Aorta (tissue), 5 donors: ENCODE measurements at regions not wholly inside any gene's neighbourhood (a gene's known extent, or its start where the extent isn't known, plus 50 kb on each side); places are given as distances from the start of the nearest gene placed in this dataset.

Experiments
- ATAC-seq: fragments of 200-7000 bp; cut with Tn5 transposase; one replicate; pipeline ENCODE4 v1.9.1; 2022; ENCODE audit warnings: moderate library complexity; ENCODE audit not compliant: low FRiP score
- DNase-seq, 2 donors: peaks; one replicate each; pipeline ENCODE4 v3.0.0-alpha.2; 2020
- H3K27ac ChIP-seq, 2 donors: one replicate each; pipeline ENCODE4 v1.5.1; 2013; ENCODE audit warnings: low read length in 2 of 2, mild to moderate bottlenecking in 2 of 2, moderate library complexity in 2 of 2, control low read depth in 1 of 2, inconsistent platforms in 1 of 2, low read depth in 1 of 2
- H3K27me3 ChIP-seq, 2 donors: one replicate each; pipeline ENCODE4 v1.6.1; 2013; ENCODE audit warnings: control low read depth in 1 of 2, low read length in 1 of 2, mild to moderate bottlenecking in 1 of 2, moderate library complexity in 1 of 2; ENCODE audit not compliant: insufficient read depth in 2 of 2, control insufficient read depth in 1 of 2
- H3K36me3 ChIP-seq, 2 donors: one replicate each; pipeline ENCODE4 v1.6.1; 2013; ENCODE audit warnings: control low read depth in 1 of 2, low read length in 1 of 2, mild to moderate bottlenecking in 1 of 2; ENCODE audit not compliant: insufficient read depth in 2 of 2, control insufficient read depth in 1 of 2
- H3K4me1 ChIP-seq, 2 donors: one replicate each; pipeline ENCODE4 v1.6.1; 2013; ENCODE audit warnings: low read length in 2 of 2, control low read depth in 1 of 2, mild to moderate bottlenecking in 1 of 2, moderate library complexity in 1 of 2; ENCODE audit not compliant: insufficient read depth in 2 of 2, control insufficient read depth in 1 of 2
- H3K4me3 ChIP-seq, 2 donors: one replicate each; pipeline ENCODE4 v1.5.1; 2013; ENCODE audit warnings: low read length in 2 of 2, control low read depth in 1 of 2, mild to moderate bottlenecking in 1 of 2
- H3K9me3 ChIP-seq: one replicate; pipeline ENCODE4 v1.6.1; 2013; ENCODE audit warnings: mild to moderate bottlenecking, low read length; ENCODE audit not compliant: control insufficient read depth
- WGBS, 2 donors: extraction: QIAGEN DNeasy Blood & Tissue Kit; methylation state at CpG; one replicate each; pipeline ENCODE4 v1.1.7; 2013; 5-methylcytosine and 5-hydroxymethylcytosine counted together
- intact Hi-C, 2 donors: fragments of 100-400 bp; cut with DNase I; formaldehyde crosslinking; loops; one replicate each; pipeline versions ENCODE4 v1.14.2 to v1.15.0; 2022
- donor health status: healthy with polysubstance abuse.
- donor health status: Bipolar disorder and iron deficiency.
- donor health status: DM: no; HTN: no; CAD: no.
- donor health status: DM: no; HTN: no; CAD: no.
- donor health status: DM: yes; HTN: yes; CAD: no.

- H3K4me3 ChIP-seq = no peak overlapping the region
- no peaks in the 10 kb centered on the region for H3K4me1 ChIP-seq
- WGBS, 2 donors = 94 to 95% methylated on average over 3 of the region's 3 CpGs
- ATAC-seq (no peak), DNase-seq (no peak)
- H3K27ac ChIP-seq = no peak overlapping the region
- H3K36me3 ChIP-seq = no peaks in the 10 kb centered on the region
- intact Hi-C loops = no loop called here
- no peaks in the 10 kb centered on the region for H3K27me3 ChIP-seq
- H3K9me3 ChIP-seq = no peaks in the 10 kb centered on the region
Measured at GRCh38 chr6:21450628-21451027, 142.9 kb upstream of the SOX4 start.

- Histone ChIP-seq H3K9me3 (no peaks in the 10 kb centered on the region), H3K4me1 (no peaks in the 10 kb centered on the region), H3K27me3 (no peaks in the 10 kb centered on the region), H3K4me3 (no peak overlapping the region), H3K27ac (no peak overlapping the region), H3K36me3 (no peaks in the 10 kb centered on the region)
- intact Hi-C loops = no loop called here
- WGBS, 2 donors = 26 to 35% methylated on average over 3 of the region's 3 CpGs
- DNase-seq (no peak), ATAC-seq (no peak)
Measured at GRCh38 chr6:21451546-21452013, 142.0 kb upstream of the SOX4 start.

- intact Hi-C loops = no loop called here
- H3K4me1 ChIP-seq = no peaks in the 10 kb centered on the region
- 84 to 90% methylated on average over 2 of the region's 2 CpGs for WGBS, 2 donors
- no peak overlapping the region for H3K4me3 ChIP-seq
- no peaks in the 10 kb centered on the region for H3K36me3 ChIP-seq
- no peaks in the 10 kb centered on the region for H3K27me3 ChIP-seq
- ATAC-seq (no peak), DNase-seq (no peak)
- H3K9me3 ChIP-seq = no peaks in the 10 kb centered on the region
- no peak overlapping the region for H3K27ac ChIP-seq
Measured at GRCh38 chr6:21454262-21454661, 139.3 kb upstream of the SOX4 start.

- no peak for DNase-seq
- intact Hi-C loops = no loop called here
- no peak for ATAC-seq
Measured at GRCh38 chr6:21455071-21455470, 138.5 kb upstream of the SOX4 start.

GRCh38 chr6:21457647-21458046 lies 135.9 kb upstream of the SOX4 start:
- ATAC-seq = no peak
- Histone ChIP-seq H3K27me3 (no peaks in the 10 kb centered on the region), H3K27ac (no peak overlapping the region), H3K4me1 (no peaks in the 10 kb centered on the region), H3K4me3 (no peak overlapping the region), H3K36me3 (no peaks in the 10 kb centered on the region), H3K9me3 (no peaks in the 10 kb centered on the region)
- intact Hi-C loops = no loop called here
- no peak for DNase-seq
- WGBS, 2 donors = 94 to 95% methylated on average over 10 of the region's 10 CpGs

More at GRCh38 chr6:21455071-21455470, 138.5 kb upstream of the SOX4 start:
- no peak overlapping the region for H3K27ac ChIP-seq
- no peaks in the 10 kb centered on the region for H3K4me1 ChIP-seq
- no peaks in the 10 kb centered on the region for H3K9me3 ChIP-seq
- H3K4me3 ChIP-seq = no peak overlapping the region
- H3K27me3 ChIP-seq = no peaks in the 10 kb centered on the region
- 57 to 64% methylated on average over 6 of the region's 6 CpGs for WGBS, 2 donors
- H3K36me3 ChIP-seq = no peaks in the 10 kb centered on the region

- intact Hi-C loops = loop anchor here in 1 of 2 donors (5.0 kb wide), 1 partner anchor 142 kb away; no protein-coding TSS in a partner anchor
- H3K27ac ChIP-seq = no peak overlapping the region
- 81% methylated on average over 4 of the region's 4 CpGs for WGBS, 2 donors
- no peak overlapping the region for H3K4me3 ChIP-seq
- no peaks in the 10 kb centered on the region for H3K27me3 ChIP-seq
- H3K9me3 ChIP-seq = no peaks in the 10 kb centered on the region
- H3K36me3 ChIP-seq = no peaks in the 10 kb centered on the region
- DNase-seq (no peak), ATAC-seq (no peak)
- H3K4me1 ChIP-seq = no peaks in the 10 kb centered on the region
Measured at GRCh38 chr6:21459641-21460040, 133.9 kb upstream of the SOX4 start.

- Histone ChIP-seq H3K36me3 (no peaks in the 10 kb centered on the region), H3K9me3 (no peaks in the 10 kb centered on the region), H3K27ac (no peak overlapping the region), H3K4me3 (no peak overlapping the region), H3K4me1 (no peaks in the 10 kb centered on the region), H3K27me3 (no peaks in the 10 kb centered on the region)
- intact Hi-C loops = loop anchor here in 1 of 2 donors (5.0 kb wide), 1 partner anchor 145 kb away; no protein-coding TSS in a partner anchor
- DNase-seq = no peak
- ATAC-seq = no peak
Measured at GRCh38 chr6:21461844-21462518, 131.6 kb upstream of the SOX4 start.

GRCh38 chr6:21462519-21462852 lies 131.1 kb upstream of the SOX4 start:
- ATAC-seq = no peak
- 95 to 96% methylated on average over 2 of the region's 2 CpGs for WGBS, 2 donors

GRCh38 chr6:21467091-21467490 lies 126.5 kb upstream of the SOX4 start:
- intact Hi-C loops = no loop called here
- 97% methylated on average over 8 of the region's 8 CpGs for WGBS, 2 donors

More at GRCh38 chr6:21462519-21462852, 131.1 kb upstream of the SOX4 start:
- no peak overlapping the region for H3K27ac ChIP-seq
- H3K36me3 ChIP-seq = no peaks in the 10 kb centered on the region
- no peak for DNase-seq
- H3K4me1 ChIP-seq = no peaks in the 10 kb centered on the region
- H3K9me3 ChIP-seq = no peaks in the 10 kb centered on the region
- intact Hi-C loops = loop anchor here in 1 of 2 donors (5.0 kb wide), 1 partner anchor 145 kb away; no protein-coding TSS in a partner anchor
- no peaks in the 10 kb centered on the region for H3K27me3 ChIP-seq
- H3K4me3 ChIP-seq = no peak overlapping the region

More at GRCh38 chr6:21467091-21467490, 126.5 kb upstream of the SOX4 start:
- Histone ChIP-seq H3K36me3 (no peaks in the 10 kb centered on the region), H3K4me3 (no peak overlapping the region), H3K4me1 (no peaks in the 10 kb centered on the region), H3K27me3 (no peaks in the 10 kb centered on the region), H3K9me3 (no peaks in the 10 kb centered on the region), H3K27ac (no peak overlapping the region)
- DNase-seq = no peak
- ATAC-seq = no peak
